22Rv1 (cell line): ENCODE measurements at regions not wholly inside any gene's neighbourhood (a gene's known extent, or its start where the extent isn't known, plus 50 kb on each side); places are given as distances from the start of the nearest gene placed in this dataset.

Experiments
- H3K27ac ChIP-seq: fragments of 450-650 bp; 2 replicates; pipeline ENCODE4 v1.5.1; 2017
- ZFX ChIP-seq: fragments of 450-650 bp; IDR thresholded peaks from 2 replicates; pipeline ENCODE4 v1.6.1; 2017; ENCODE audit warnings: antibody characterized with exemption, borderline replicate concordance
- TF ChIP-seq, protein P1 (sequence below): fragments of 450-650 bp; IDR thresholded peaks from 2 replicates; pipeline ENCODE4 v1.5.1; 2017; ENCODE audit warnings: mild to moderate bottlenecking

DNA sequence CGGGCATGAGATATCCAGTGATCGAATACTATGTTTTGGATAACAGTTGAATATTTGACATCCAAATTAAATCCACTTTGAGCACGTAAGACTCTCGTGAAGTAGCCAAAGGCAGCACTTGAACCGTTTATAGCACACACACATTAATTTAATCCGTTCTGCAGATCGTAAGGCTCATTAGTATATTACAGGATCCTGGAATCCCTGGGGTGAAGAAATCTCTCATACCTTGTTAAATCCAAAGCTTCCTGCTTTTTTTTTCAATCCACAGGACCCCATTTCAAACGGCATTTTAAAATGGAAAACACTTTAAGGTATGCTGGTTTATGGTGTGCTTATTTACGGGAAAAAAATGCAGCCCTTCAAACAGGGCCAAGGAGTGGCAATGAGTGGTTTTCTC lies 158.4 kb upstream of the ADARB2 start:
- no peak overlapping the region for H3K27ac ChIP-seq
- TF ChIP-seq, protein P1, sequence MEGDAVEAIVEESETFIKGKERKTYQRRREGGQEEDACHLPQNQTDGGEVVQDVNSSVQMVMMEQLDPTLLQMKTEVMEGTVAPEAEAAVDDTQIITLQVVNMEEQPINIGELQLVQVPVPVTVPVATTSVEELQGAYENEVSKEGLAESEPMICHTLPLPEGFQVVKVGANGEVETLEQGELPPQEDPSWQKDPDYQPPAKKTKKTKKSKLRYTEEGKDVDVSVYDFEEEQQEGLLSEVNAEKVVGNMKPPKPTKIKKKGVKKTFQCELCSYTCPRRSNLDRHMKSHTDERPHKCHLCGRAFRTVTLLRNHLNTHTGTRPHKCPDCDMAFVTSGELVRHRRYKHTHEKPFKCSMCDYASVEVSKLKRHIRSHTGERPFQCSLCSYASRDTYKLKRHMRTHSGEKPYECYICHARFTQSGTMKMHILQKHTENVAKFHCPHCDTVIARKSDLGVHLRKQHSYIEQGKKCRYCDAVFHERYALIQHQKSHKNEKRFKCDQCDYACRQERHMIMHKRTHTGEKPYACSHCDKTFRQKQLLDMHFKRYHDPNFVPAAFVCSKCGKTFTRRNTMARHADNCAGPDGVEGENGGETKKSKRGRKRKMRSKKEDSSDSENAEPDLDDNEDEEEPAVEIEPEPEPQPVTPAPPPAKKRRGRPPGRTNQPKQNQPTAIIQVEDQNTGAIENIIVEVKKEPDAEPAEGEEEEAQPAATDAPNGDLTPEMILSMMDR = no peak
- TF ChIP-seq ZFX = no peak

DNA sequence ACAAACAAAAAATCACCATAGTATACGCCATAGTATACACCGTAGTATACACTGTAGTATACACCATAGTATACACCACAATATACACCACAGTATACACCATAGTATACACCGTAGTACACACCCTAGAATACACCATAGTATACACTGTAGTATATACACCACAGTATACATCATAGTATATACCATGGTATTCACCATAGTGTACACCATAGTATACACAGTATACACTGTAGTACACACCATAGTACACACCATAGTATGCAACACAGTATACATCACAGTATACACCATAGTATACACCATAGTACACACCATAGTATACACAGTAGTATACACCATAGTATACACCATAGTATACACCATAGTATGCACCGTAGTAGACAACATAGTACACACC lies 157.6 kb upstream of the ADARB2 start:
- no peak for TF ChIP-seq ZFX
- TF ChIP-seq, protein P1 = no peak

DNA sequence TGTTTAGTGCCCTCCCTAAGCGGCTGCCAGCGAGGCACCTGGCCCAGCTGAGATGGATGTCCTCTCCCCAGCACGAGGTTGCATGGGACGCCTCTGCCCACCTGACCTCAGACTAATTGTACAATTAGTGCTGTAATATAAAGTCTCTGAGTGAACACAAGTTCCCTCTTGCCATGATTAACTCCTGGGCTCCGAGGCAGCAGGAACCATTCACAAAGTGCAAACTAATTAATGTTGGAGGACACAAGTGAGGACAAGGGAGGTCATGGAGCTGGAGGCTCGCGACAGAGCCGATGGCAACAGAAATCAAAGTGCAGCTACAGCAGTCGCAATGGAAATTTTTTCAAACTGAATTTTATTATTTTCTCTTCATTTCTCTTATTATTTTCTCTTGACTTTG lies 156.6 kb upstream of the ADARB2 start:
- H3K27ac ChIP-seq = no peak overlapping the region
- TF ChIP-seq, protein P1 = no peak
- no peak for TF ChIP-seq ZFX

More for the DNA sequence above, 157.6 kb upstream of the ADARB2 start:
- no peak overlapping the region for H3K27ac ChIP-seq

DNA sequence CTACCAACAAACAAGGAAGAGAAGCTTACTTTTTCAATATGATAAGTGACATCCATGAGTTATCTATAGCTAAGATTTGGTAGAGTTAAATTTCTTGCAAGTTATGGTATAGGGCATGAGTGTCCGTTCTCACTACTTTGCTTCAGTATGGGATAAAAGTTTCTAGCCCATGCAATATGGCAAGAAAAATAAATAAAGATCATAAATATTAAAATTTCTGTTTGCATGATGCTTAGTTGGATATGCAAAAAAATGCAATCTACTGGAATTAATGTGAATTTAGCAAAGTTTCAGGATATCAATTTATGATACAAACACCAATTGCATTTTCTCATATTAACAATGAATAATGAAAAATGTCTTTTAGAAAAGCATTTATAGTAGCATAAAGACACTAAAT lies 148.7 kb upstream of the ADARB2 start:
- no peak overlapping the region for H3K27ac ChIP-seq
- TF ChIP-seq, protein P1 = no peak
- no peak for TF ChIP-seq ZFX

DNA sequence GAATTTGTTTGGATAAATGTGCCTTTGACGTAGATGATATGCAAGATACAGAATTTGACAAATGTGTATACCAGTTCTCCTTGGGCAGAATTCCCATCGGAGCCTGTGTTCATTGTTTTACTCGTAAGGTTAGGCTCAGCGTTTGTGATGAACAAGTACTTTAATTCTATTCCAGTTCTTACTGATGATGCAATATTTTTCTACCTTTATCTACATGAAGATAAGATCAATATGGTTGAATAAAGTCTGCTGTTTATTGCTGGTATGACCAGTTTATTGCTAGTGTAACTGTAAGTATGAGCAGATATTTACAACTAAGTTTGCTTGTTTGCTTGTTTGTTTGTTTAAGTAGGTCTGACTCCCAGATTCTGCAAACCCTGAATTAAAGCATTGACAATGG lies 145.4 kb upstream of the ADARB2 start:
- H3K27ac ChIP-seq = no peak overlapping the region
- TF ChIP-seq, protein P1 = no peak
- TF ChIP-seq ZFX = no peak

DNA sequence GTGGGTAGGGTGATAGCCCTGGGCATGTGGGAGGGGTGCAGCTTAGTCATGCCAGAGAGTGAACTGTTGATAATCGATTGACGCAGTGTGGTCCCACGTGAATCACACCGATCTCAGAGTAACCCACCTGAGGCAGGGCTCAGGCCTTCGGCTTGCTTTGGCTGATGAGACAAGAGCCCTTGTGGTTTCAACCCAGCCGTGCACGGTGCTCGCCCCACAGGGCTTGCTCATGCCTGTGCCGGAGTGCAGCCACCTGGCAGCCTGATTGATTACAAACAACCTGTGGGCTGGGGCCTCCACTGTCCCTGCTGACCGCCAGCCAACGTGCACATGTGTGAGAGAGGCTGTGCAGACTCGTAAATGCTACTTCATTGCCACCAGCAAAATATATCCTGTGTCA lies 144.9 kb upstream of the ADARB2 start:
- no peak overlapping the region for H3K27ac ChIP-seq
- TF ChIP-seq, protein P1 = no peak
- no peak for TF ChIP-seq ZFX

DNA sequence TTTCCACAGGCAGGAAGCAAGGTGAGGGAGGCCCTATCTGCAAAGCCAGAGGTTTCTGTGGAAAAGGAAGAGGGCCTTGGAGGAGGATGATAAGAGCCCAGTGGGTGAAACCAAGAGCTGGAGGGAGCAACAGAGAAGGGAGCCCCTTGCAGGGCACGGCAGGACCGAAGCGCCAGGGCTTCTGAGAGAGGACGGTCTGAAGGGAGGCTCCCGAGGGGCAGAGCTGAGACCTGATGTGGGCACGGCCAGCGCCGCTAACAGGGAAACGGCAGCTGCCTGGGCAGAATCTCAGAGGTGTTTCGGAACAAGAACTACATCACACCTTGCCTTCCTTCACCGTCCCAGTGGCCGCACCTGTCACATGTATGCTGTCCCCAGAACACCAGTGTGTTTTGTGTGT lies 144.3 kb upstream of the ADARB2 start:
- H3K27ac ChIP-seq = no peak overlapping the region
- no peak for TF ChIP-seq ZFX
- TF ChIP-seq, protein P1 = no peak
